IMR-90 (cell line): ENCODE measurements at regions not wholly inside any gene's neighbourhood (a gene's known extent, or its start where the extent isn't known, plus 50 kb on each side); places are given as distances from the start of the nearest gene placed in this dataset.

Experiments used
- ATAC-seq: fragments of 200-7000 bp; cut with Tn5 transposase; 2 replicates; pipeline ENCODE4 v1.9.1; 2020; ENCODE audit warnings: low read depth, mild to moderate bottlenecking, moderate library complexity
- BruUV-seq: library from RNA; stranded (reverse); fragments of 400-500 nt; replicated peaks from 2 replicates; lab custom pipeline; 2021; lab: Mats Ljungman, UMichigan
- CTCF ChIA-PET: fragments of 300-600 bp; formaldehyde crosslinking; extraction: SDS; loops from one replicate; lab custom pipeline; 2021; ENCODE audit warnings: antibody characterized with exemption; lab: Yijun Ruan, JAX
- POLR2A ChIA-PET: fragments of 300-600 bp; sonication (Branson Sonifier 250); formaldehyde crosslinking; loops from one replicate; lab custom pipeline; 2022; ENCODE audit warnings: antibody characterized with exemption; ENCODE audit not compliant: unreplicated experiment; lab: Charles Lee
- DNase-seq: peaks from one replicate; pipeline ENCODE4 v3.0.0; 2013
- H2AFZ ChIP-seq: replicated peaks from 2 replicates; pipeline ENCODE3; 2013; ENCODE audit warnings: low read length, mild to moderate bottlenecking; ENCODE audit not compliant: poor library complexity
- H2AK5ac ChIP-seq: 2 replicates; pipeline ENCODE4 v1.6.1; 2013; ENCODE audit warnings: low read depth, low read length, inconsistent platforms
- H2AK9ac ChIP-seq: replicated peaks from 2 replicates; pipeline ENCODE3; 2013; ENCODE audit warnings: mild to moderate bottlenecking, low read depth, low read length, moderate library complexity; ENCODE audit not compliant: poor library complexity
- H2BK120ac ChIP-seq: 2 replicates; pipeline ENCODE4 v1.6.1; 2013; ENCODE audit warnings: low read depth, low read length, inconsistent platforms
- H2BK15ac ChIP-seq: 3 replicates; pipeline ENCODE4 v1.6.1; 2013; ENCODE audit warnings: low read depth, low read length, inconsistent platforms
- H2BK20ac ChIP-seq: 2 replicates; pipeline ENCODE4 v1.6.1; 2013; ENCODE audit warnings: low read depth, mild to moderate bottlenecking, inconsistent platforms, low read length, moderate library complexity
- H2BK5ac ChIP-seq: 2 replicates; pipeline ENCODE4 v1.6.1; 2013; ENCODE audit warnings: mild to moderate bottlenecking, low read depth, low read length, inconsistent platforms; ENCODE audit not compliant: poor library complexity, severe bottlenecking
- H3K14ac ChIP-seq: replicated peaks from 2 replicates; pipeline ENCODE4 v1.6.1; 2013; ENCODE audit warnings: low read depth, low read length, inconsistent platforms
- H3K18ac ChIP-seq: 2 replicates; pipeline ENCODE4 v1.6.1; 2013; ENCODE audit warnings: low read depth, low read length, control low read depth
- H3K23ac ChIP-seq: 2 replicates; pipeline ENCODE4 v1.6.1; 2013; ENCODE audit warnings: low read depth, low read length, inconsistent platforms
- H3K27ac ChIP-seq: 2 replicates; pipeline ENCODE4 v1.5.1; 2013; ENCODE audit warnings: mild to moderate bottlenecking, control low read depth, low read length; ENCODE audit not compliant: insufficient read depth
- H3K27me3 ChIP-seq: 2 replicates; pipeline ENCODE4 v1.6.1; 2013; ENCODE audit warnings: low read length; ENCODE audit not compliant: control insufficient read depth, insufficient read depth
- H3K36me3 ChIP-seq: 2 replicates; pipeline ENCODE4 v1.6.1; 2013; ENCODE audit warnings: low read length, mixed read lengths; ENCODE audit not compliant: control insufficient read depth, insufficient read depth
- H3K4ac ChIP-seq: 2 replicates; pipeline ENCODE4 v1.6.1; 2013; ENCODE audit warnings: low read depth, low read length, inconsistent platforms
- H3K4me1 ChIP-seq: 2 replicates; pipeline ENCODE4 v1.6.1; 2013; ENCODE audit warnings: low read length, mixed read lengths; ENCODE audit not compliant: control insufficient read depth, insufficient read depth
- H3K4me2 ChIP-seq: 2 replicates; pipeline ENCODE4 v1.6.1; 2013; ENCODE audit warnings: low read depth, mild to moderate bottlenecking, control low read depth, low read length, moderate library complexity
- H3K4me3 ChIP-seq: 2 replicates; pipeline ENCODE4 v1.5.1; 2013; ENCODE audit warnings: low read depth, mild to moderate bottlenecking, control low read depth, low read length, moderate library complexity; ENCODE audit not compliant: insufficient read depth
- H3K56ac ChIP-seq: 2 replicates; pipeline ENCODE4 v1.6.1; 2013; ENCODE audit warnings: low read length, inconsistent platforms; ENCODE audit not compliant: insufficient read depth; ENCODE audit errors: extremely low read depth
- H3K79me1 ChIP-seq, 2 experiments: 2 replicates each; pipeline ENCODE4 v1.6.1; 2013; ENCODE audit warnings: low read length in 2 of 2, inconsistent platforms in 1 of 2, low read depth in 1 of 2
- H3K9ac ChIP-seq: 2 replicates; pipeline ENCODE4 v1.6.1; 2013; ENCODE audit warnings: low read depth, low read length, control low read depth
- H3K9me1 ChIP-seq: 2 replicates; pipeline ENCODE4 v1.6.1; 2013; ENCODE audit warnings: low read length, inconsistent platforms; ENCODE audit not compliant: insufficient read depth
- H3K9me3 ChIP-seq: 2 replicates; pipeline ENCODE4 v1.6.1; 2013; ENCODE audit warnings: low read length; ENCODE audit not compliant: control insufficient read depth, insufficient read depth
- H4K20me1 ChIP-seq: 2 replicates; pipeline ENCODE4 v1.6.1; 2013; ENCODE audit warnings: low read length, inconsistent platforms; ENCODE audit not compliant: insufficient read depth
- H4K5ac ChIP-seq: 2 replicates; pipeline ENCODE4 v1.6.1; 2013; ENCODE audit warnings: mild to moderate bottlenecking, low read depth, low read length, control low read depth
- H4K8ac ChIP-seq, 2 experiments: 2 replicates each; pipeline ENCODE4 v1.6.1; 2013; ENCODE audit warnings: low read depth in 2 of 2, low read length in 2 of 2, control low read depth in 1 of 2, inconsistent platforms in 1 of 2
- H4K91ac ChIP-seq: 2 replicates; pipeline ENCODE4 v1.6.1; 2013; ENCODE audit warnings: low read depth, low read length, inconsistent platforms; ENCODE audit not compliant: insufficient read depth
- CEBPB ChIP-seq: IDR thresholded peaks from 2 replicates; pipeline ENCODE4 v1.6.1; 2012; ENCODE audit warnings: low read depth, low read length, improper control_type of control experiment
- MAFK ChIP-seq: IDR thresholded peaks from 2 replicates; pipeline ENCODE4 v1.6.1; 2012; ENCODE audit warnings: low read depth, low read length, improper control_type of control experiment
- MAZ ChIP-seq: IDR thresholded peaks from 2 replicates; pipeline ENCODE4 v1.6.1; 2012; ENCODE audit warnings: low read depth, mild to moderate bottlenecking, low read length, improper control_type of control experiment, moderate library complexity, borderline replicate concordance
- NFE2L2 ChIP-seq: fragments of 150-350 bp; IDR thresholded peaks from 2 replicates; pipeline ENCODE4 v1.6.1; 2016; ENCODE audit warnings: low read depth, mild to moderate bottlenecking, low read length
- RCOR1 ChIP-seq: IDR thresholded peaks from 2 replicates; pipeline ENCODE4 v1.6.1; 2012; ENCODE audit warnings: mild to moderate bottlenecking, low read length, improper control_type of control experiment; ENCODE audit not compliant: insufficient replicate concordance
- RFX5 ChIP-seq: IDR thresholded peaks from 2 replicates; pipeline ENCODE4 v1.8.0; 2012; ENCODE audit warnings: low read depth, mild to moderate bottlenecking, low read length, moderate library complexity
- SMC3 ChIP-seq: fragments of 150-350 bp; IDR thresholded peaks from 2 replicates; pipeline ENCODE4 v1.6.1; 2016; ENCODE audit warnings: low read depth, mild to moderate bottlenecking, antibody characterized with exemption, low read length, moderate library complexity
- WGBS, 2 experiments: methylation state at CpG; one replicate each; pipeline versions ENCODE4 v1.1.5 to v1.1.7; 2013; ENCODE audit warnings: missing lambda C conversion rate in 2 of 2; ENCODE audit not compliant: insufficient read length in 1 of 2; ENCODE audit errors: extremely low coverage in 2 of 2; 5-methylcytosine and 5-hydroxymethylcytosine counted together
- dilution Hi-C: fragments of 300-500 bp; cut with HindIII; formaldehyde crosslinking; loops from one replicate; pipeline ENCODE4 v1.14.3; 2018; ENCODE audit warnings: low sequenced_read_pairs; ENCODE audit not compliant: unreplicated experiment
- in situ Hi-C: fragments of 300-500 bp; cut with MboI; formaldehyde crosslinking; loops from 3 replicates; pipeline ENCODE4 v1.14.3; 2019; ENCODE audit warnings: low sequenced_read_pairs, inconsistent platforms, mixed read lengths
- intact Hi-C: fragments of 100-400 bp; cut with micrococcal nuclease; formaldehyde crosslinking; loops from 2 replicates; pipeline ENCODE4 v1.10.0; 2022
- TF ChIP-seq, protein P1 (sequence below): conservative IDR thresholded peaks from 2 replicates; pipeline ENCODE4 v1.5.1; 2012; ENCODE audit warnings: mild to moderate bottlenecking, low read depth, low read length, improper control_type of control experiment

DNA sequence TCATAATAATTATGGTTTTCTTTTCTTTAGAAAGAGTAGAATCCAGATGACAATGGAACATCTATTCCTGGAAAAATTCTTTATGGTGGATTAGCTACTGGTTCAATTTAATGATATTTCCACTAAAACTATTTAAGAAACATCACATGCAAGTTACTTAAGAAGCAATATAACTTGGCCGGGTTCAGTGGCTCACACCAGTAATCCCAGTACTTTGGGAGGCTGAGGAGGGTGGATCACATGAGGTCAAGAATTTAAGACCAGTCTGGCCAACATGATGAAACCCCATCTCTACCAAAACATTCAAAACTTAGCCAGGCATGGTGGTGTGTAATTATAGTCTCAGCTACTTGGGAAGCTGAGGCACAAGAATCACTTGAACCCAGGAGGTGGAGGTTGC is 65.9 kb upstream of the SMLR1 start:
- Histone ChIP-seq H3K9ac (no peak overlapping the region), H3K18ac (no peak overlapping the region), H4K5ac (no peak overlapping the region), H2BK120ac (no peak overlapping the region), H2AK9ac (no peak overlapping the region), H3K79me1 (no peaks in the 10 kb centered on the region), H3K27me3 (peaks cover 10% of the 10 kb centered on the region), H2AFZ (no peak overlapping the region), H3K4ac (no peak overlapping the region), H3K36me3 (no peaks in the 10 kb centered on the region), H4K91ac (no peak overlapping the region), H3K4me3 (no peak overlapping the region), H4K8ac (no peak overlapping the region), H2AK5ac (no peak overlapping the region), H3K27ac (no peak overlapping the region), H3K9me3 (no peaks in the 10 kb centered on the region), H3K23ac (no peak overlapping the region), H3K56ac (no peak overlapping the region), H3K4me1 (peaks cover 2% of the 10 kb centered on the region), H2BK20ac (no peak overlapping the region), H2BK5ac (no peak overlapping the region), H3K4me2 (no peak overlapping the region), H3K9me1 (no peaks in the 10 kb centered on the region), H2BK15ac (no peak overlapping the region), H4K20me1 (no peaks in the 10 kb centered on the region), H3K14ac (no peak overlapping the region)
- no peak for TF ChIP-seq MAFK
- no peak for TF ChIP-seq MAZ
- no peak for TF ChIP-seq NFE2L2
- no peak for TF ChIP-seq RFX5
- TF ChIP-seq, protein P1, sequence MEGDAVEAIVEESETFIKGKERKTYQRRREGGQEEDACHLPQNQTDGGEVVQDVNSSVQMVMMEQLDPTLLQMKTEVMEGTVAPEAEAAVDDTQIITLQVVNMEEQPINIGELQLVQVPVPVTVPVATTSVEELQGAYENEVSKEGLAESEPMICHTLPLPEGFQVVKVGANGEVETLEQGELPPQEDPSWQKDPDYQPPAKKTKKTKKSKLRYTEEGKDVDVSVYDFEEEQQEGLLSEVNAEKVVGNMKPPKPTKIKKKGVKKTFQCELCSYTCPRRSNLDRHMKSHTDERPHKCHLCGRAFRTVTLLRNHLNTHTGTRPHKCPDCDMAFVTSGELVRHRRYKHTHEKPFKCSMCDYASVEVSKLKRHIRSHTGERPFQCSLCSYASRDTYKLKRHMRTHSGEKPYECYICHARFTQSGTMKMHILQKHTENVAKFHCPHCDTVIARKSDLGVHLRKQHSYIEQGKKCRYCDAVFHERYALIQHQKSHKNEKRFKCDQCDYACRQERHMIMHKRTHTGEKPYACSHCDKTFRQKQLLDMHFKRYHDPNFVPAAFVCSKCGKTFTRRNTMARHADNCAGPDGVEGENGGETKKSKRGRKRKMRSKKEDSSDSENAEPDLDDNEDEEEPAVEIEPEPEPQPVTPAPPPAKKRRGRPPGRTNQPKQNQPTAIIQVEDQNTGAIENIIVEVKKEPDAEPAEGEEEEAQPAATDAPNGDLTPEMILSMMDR = no peak
- no peak for TF ChIP-seq CEBPB
- TF ChIP-seq SMC3 = no peak
- no peak for TF ChIP-seq RCOR1
- in situ Hi-C loops = loop anchor here (25.0 kb wide), 1 partner anchor 699 kb away; no protein-coding TSS in a partner anchor
- dilution Hi-C loops = no loop called here
- BruUV-seq = no TSS peak
- ATAC-seq = no peak
- intact Hi-C loops = no loop called here
- WGBS, 2 experiments = no CpG with 5 or more reads among the region's 1 CpG
- CTCF ChIA-PET = interaction anchor here (0.6 kb wide), 1 partner anchor 86 kb away, joined by 4 read pairs; no protein-coding TSS in a partner anchor
- no peak for DNase-seq
- POLR2A ChIA-PET = no interaction called here
